Tibial nerve (tissue), 4 donors: ENCODE measurements at regions not wholly inside any gene's neighbourhood (a gene's known extent, or its start where the extent isn't known, plus 50 kb on each side); places are given as distances from the start of the nearest gene placed in this dataset.

ENCODE experiments used
- DNase-seq, 2 donors: peaks; one replicate each; pipeline ENCODE4 v3.0.0-alpha.2; 2019; ENCODE audit warnings: low spot score in 2 of 2
- H3K27ac ChIP-seq, 4 donors: fragments of 200-600 bp; sonication (generic) in 3 of 4; one replicate each; pipeline ENCODE4 v1.5.1; 2017 to 2019; ENCODE audit warnings: mild to moderate bottlenecking in 1 of 4
- H3K27me3 ChIP-seq, 2 donors: fragments of 200-600 bp; sonication (generic) in 1 of 2; one replicate each; pipeline versions ENCODE4 v1.5.1 to v1.6.0; 2017 to 2019
- H3K36me3 ChIP-seq, 3 donors: fragments of 200-600 bp; sonication (generic); one replicate each; pipeline ENCODE4 v1.5.1; 2018 to 2019
- H3K4me1 ChIP-seq, 4 donors: fragments of 200-600 bp; sonication (generic) in 3 of 4; one replicate each; pipeline ENCODE4 v1.5.1; 2017 to 2019
- H3K4me3 ChIP-seq, 4 donors: fragments of 200-600 bp; sonication (generic) in 3 of 4; one replicate each; pipeline ENCODE4 v1.5.1; 2017 to 2019; ENCODE audit warnings: mild to moderate bottlenecking in 1 of 4, moderate library complexity in 1 of 4
- H3K9me3 ChIP-seq, 4 donors: fragments of 200-600 bp; sonication (generic) in 3 of 4; one replicate each; pipeline ENCODE4 v1.5.1; 2017 to 2019
- EP300 ChIP-seq, 2 donors: sonication (generic); formaldehyde crosslinking; IDR thresholded peaks; one replicate each; pipeline ENCODE4 v1.6.1; 2017; ENCODE audit warnings: antibody characterized with exemption in 2 of 2, mild to moderate bottlenecking in 1 of 2
- POLR2A ChIP-seq, 2 donors: fragments of 450-650 bp; IDR thresholded peaks; one replicate each; pipeline ENCODE4 v1.6.1; 2017; ENCODE audit warnings: antibody characterized with exemption in 2 of 2, mild to moderate bottlenecking in 2 of 2, moderate library complexity in 2 of 2
- WGBS, 2 donors: methylation state at CpG; one replicate each; pipeline ENCODE4 v1.1.5; 2018; 5-methylcytosine and 5-hydroxymethylcytosine counted together
- TF ChIP-seq, protein P1 (sequence below), 5 experiments: fragments of 200-600 bp in 3 of 5; fragments of 450-650 bp in 2 of 5; sonication (generic) in 3 of 5; IDR thresholded peaks; one replicate each; pipeline ENCODE4 v1.5.1; 2016 to 2019; ENCODE audit warnings: antibody characterized with exemption in 5 of 5, mild to moderate bottlenecking in 3 of 5, moderate library complexity in 2 of 5

DNA sequence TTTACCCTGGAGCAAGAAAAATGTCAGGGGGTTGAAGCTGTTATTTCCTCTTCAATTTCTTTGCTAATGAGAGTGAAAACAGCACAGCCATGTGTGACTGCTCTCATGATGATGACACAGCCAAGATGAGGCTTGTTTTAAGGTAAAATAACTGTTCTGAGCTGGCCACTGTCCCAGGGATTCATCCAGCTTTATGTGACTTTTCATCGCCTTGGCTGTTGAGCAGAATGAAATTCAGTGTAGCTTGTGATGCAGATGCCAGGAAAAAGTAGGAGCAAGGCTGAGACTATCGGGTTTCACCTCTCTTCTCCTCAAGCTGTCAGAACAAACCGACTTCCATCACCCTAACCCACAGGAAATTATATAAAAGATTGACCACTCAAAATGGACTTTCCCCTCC, 361.8 kb upstream of the CDH5 start:
- H3K27ac ChIP-seq, result no peak overlapping the region
- 63 to 69% methylated on average over 3 of the region's 3 CpGs for WGBS, 2 donors
- H3K9me3 ChIP-seq, result no peaks in the 10 kb centered on the region
- H3K4me3 ChIP-seq, result no peak overlapping the region
- TF ChIP-seq POLR2A (IDR thresholded peaks at IDR 0.05) (no peak), EP300 (IDR thresholded peaks at IDR 0.05) (no peak)
- TF ChIP-seq, protein P1, sequence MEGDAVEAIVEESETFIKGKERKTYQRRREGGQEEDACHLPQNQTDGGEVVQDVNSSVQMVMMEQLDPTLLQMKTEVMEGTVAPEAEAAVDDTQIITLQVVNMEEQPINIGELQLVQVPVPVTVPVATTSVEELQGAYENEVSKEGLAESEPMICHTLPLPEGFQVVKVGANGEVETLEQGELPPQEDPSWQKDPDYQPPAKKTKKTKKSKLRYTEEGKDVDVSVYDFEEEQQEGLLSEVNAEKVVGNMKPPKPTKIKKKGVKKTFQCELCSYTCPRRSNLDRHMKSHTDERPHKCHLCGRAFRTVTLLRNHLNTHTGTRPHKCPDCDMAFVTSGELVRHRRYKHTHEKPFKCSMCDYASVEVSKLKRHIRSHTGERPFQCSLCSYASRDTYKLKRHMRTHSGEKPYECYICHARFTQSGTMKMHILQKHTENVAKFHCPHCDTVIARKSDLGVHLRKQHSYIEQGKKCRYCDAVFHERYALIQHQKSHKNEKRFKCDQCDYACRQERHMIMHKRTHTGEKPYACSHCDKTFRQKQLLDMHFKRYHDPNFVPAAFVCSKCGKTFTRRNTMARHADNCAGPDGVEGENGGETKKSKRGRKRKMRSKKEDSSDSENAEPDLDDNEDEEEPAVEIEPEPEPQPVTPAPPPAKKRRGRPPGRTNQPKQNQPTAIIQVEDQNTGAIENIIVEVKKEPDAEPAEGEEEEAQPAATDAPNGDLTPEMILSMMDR (IDR thresholded peaks at IDR 0.05), result no peak
- peaks cover 0 to 16% (median 0%) of the 10 kb centered on the region in 4 donors for H3K4me1 ChIP-seq
- no peak for DNase-seq
- H3K27me3 ChIP-seq, result no peaks in the 10 kb centered on the region
- no peaks in the 10 kb centered on the region for H3K36me3 ChIP-seq

DNA sequence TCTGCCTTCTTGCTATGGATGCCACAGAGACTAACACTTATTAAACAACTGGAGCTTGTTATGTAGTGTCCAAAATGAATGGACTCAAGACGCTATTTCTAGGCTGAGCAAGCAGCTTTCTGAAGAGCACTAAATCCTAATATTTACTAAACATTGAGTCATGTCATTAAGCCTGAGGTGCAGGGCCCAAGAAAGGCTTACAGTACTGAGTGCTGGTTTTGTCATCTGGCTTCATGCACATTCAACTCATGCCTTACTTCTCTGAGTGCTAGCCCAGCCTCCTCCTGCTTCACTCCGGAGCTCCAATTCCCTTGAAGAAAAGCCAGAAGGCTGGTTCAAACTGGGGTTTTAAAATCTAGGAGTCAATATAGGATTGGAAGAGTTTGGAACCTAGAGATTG, 363.3 kb upstream of the CDH5 start:
- no peaks in the 10 kb centered on the region for H3K27me3 ChIP-seq
- no peak for TF ChIP-seq POLR2A (IDR thresholded peaks at IDR 0.05)
- no peak for TF ChIP-seq EP300 (IDR thresholded peaks at IDR 0.05)
- TF ChIP-seq, protein P1 (IDR thresholded peaks at IDR 0.05), result no peak
- no peak overlapping the region for H3K4me3 ChIP-seq
- 83 to 92% methylated on average over 2 of the region's 2 CpGs for WGBS, 2 donors
- no peaks in the 10 kb centered on the region for H3K9me3 ChIP-seq
- DNase-seq, result no peak
- H3K4me1 ChIP-seq, result peaks cover 0 to 16% (median 0%) of the 10 kb centered on the region in 4 donors
- H3K36me3 ChIP-seq, result no peaks in the 10 kb centered on the region
- no peak overlapping the region for H3K27ac ChIP-seq

DNA sequence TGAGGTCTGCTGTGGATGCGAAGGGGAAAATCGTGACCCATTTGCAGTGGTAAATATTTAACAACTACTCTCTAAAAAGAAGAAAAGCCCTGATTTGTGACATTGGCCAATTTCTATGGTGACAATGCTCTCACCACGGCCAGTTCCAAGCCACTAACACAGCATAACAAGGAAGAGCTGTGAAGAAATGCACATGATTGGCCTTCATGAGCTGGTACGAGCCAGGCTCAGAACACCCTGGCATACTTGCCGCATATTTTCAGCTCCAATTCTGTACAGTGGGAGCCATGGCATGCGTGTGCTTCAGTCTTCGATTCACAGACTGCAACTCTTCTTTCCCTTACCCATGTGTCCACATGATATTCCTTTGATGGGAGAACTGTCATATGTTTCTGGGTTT, 363.9 kb upstream of the CDH5 start:
- DNase-seq, result no peak
- no peaks in the 10 kb centered on the region for H3K36me3 ChIP-seq
- H3K27ac ChIP-seq, result no peak overlapping the region
- H3K4me1 ChIP-seq, result peaks cover 0 to 12% (median 0%) of the 10 kb centered on the region in 4 donors
- H3K9me3 ChIP-seq, result no peaks in the 10 kb centered on the region
- 90 to 93% methylated on average over 7 of the region's 7 CpGs for WGBS, 2 donors
- H3K27me3 ChIP-seq, result no peaks in the 10 kb centered on the region
- no peak overlapping the region for H3K4me3 ChIP-seq
- TF ChIP-seq, protein P1 (IDR thresholded peaks at IDR 0.05), result no peak
- TF ChIP-seq EP300 (IDR thresholded peaks at IDR 0.05) (no peak), POLR2A (IDR thresholded peaks at IDR 0.05) (no peak)

DNA sequence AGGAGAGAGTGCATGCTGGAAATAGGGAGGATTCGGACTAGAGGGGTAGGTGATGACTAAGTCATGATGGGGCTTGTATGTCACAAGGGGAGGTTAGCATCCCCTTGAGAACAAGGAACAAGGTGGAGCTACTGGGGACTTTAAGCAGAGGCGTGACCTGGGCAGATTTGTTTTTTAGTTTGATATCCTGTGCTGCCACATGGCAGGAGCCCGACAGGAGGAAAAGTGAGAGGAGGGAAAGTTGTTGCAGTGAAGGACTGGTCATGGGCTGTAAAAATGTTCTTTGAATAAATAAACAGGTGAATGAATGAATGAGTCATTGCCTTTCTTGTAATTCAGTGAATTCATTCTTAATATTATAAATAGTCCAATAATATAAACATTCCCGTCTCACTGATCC, 365.1 kb upstream of the CDH5 start:
- Histone ChIP-seq H3K27ac (no peak overlapping the region), H3K4me3 (no peak overlapping the region), H3K9me3 (no peaks in the 10 kb centered on the region), H3K36me3 (no peaks in the 10 kb centered on the region), H3K4me1 (peaks cover 0 to 2% (median 0%) of the 10 kb centered on the region in 4 donors), H3K27me3 (no peaks in the 10 kb centered on the region)
- TF ChIP-seq, protein P1 (IDR thresholded peaks at IDR 0.05), result no peak
- no peak for TF ChIP-seq EP300 (IDR thresholded peaks at IDR 0.05)
- no peak for TF ChIP-seq POLR2A (IDR thresholded peaks at IDR 0.05)
- no peak for DNase-seq
- 72 to 76% methylated on average over 4 of the region's 4 CpGs for WGBS, 2 donors

DNA sequence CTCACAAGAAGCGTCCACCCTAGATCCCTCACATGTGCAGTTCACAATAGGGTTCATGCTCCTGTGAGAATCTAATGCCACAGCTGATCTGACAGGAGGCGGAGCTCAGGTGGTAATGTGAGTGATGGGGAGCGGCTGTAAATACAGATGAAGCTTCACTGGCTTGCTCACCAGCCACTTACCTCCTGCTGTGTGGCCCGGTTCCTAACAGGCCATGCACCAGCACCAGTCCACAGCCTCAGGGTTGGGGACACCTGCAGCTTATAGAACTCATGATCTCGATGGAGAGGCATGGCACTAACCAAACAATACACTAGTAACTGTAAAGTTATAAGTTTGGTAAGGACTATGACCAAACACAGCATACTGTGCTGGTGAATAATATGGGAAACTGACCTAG, 368.0 kb upstream of the CDH5 start:
- 52 to 67% methylated on average over 5 of the region's 5 CpGs for WGBS, 2 donors
- no peaks in the 10 kb centered on the region for H3K36me3 ChIP-seq
- H3K4me3 ChIP-seq, result no peak overlapping the region
- TF ChIP-seq EP300 (IDR thresholded peaks at IDR 0.05) (no peak), POLR2A (IDR thresholded peaks at IDR 0.05) (no peak)
- TF ChIP-seq, protein P1 (IDR thresholded peaks at IDR 0.05), result no peak
- H3K9me3 ChIP-seq, result no peaks in the 10 kb centered on the region
- no peaks in the 10 kb centered on the region for H3K27me3 ChIP-seq
- no peak for DNase-seq
- H3K27ac ChIP-seq, result no peak overlapping the region
- H3K4me1 ChIP-seq, result no peaks in the 10 kb centered on the region
